ENCODE measurements at regions not wholly inside any gene's neighbourhood (a gene's known extent, or its start where the extent isn't known, plus 50 kb on each side); places are given as distances from the start of the nearest gene placed in this dataset.

DNA sequence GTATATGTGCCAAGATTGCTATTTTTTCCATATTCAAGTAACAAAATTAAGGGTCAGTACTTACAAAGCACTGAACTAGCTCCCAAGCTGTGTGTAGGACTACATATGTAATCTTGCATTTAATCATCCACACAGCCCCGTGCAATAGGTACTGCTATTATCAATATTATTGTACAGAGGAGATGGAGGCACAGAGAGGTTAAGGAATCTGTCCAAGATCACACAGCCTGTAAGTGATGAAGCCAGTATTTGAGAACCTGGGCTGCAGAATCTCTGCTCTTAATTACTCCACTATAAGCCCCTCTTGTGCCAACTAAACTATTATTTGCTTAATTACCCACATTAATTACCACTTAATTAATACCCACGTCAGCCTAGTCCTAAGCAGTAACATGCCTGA, 134.1 kb downstream of the KATNIP start:
- Mint-ChIP-seq H3K9me3 (no peaks in the 10 kb centered on the region), H3K4me1 (peaks cover 4% of the 10 kb centered on the region; the same call in 1 of the 2 replicates), H3K27me3 (ENCODE audit: low read depth) (no peaks in the 10 kb centered on the region), H3K36me3 (peaks cover 16% of the 10 kb centered on the region), H3K4me3 (no peak overlapping the region), H3K27ac (no peak overlapping the region)
- ChIA-PET POLR2A (no interaction called here), CTCF (interaction anchor here (2.1 kb wide), 1 partner anchor 184 kb away, joined by 7 read pairs; no protein-coding TSS in a partner anchor)
- no peak for DNase-seq (ENCODE audit: low spot score)
- no peak for ATAC-seq
- TF ChIP-seq ATF1 (CRISPR knock-in tag; IDR thresholded peaks at IDR 0.05) (no peak), FOXP4 (CRISPR knock-in tag; IDR thresholded peaks at IDR 0.05) (no peak), MLX (CRISPR knock-in tag; IDR thresholded peaks at IDR 0.05) (no peak), NFATC4 (CRISPR knock-in tag; IDR thresholded peaks at IDR 0.05) (no peak), EMX1 (CRISPR knock-in tag; IDR thresholded peaks at IDR 0.05) (no peak), NR1H2 (CRISPR knock-in tag; IDR thresholded peaks at IDR 0.05) (no peak), GRHL2 (CRISPR knock-in tag; IDR thresholded peaks at IDR 0.05; ENCODE audit: insufficient replicate concordance, severe bottlenecking) (no peak), NFE2L1 (CRISPR knock-in tag; IDR thresholded peaks at IDR 0.05) (no peak), USF2 (CRISPR knock-in tag; IDR thresholded peaks at IDR 0.05) (no peak), ZNF512 (CRISPR knock-in tag; IDR thresholded peaks at IDR 0.05; ENCODE audit: borderline replicate concordance) (no peak), MYBL2 (CRISPR knock-in tag; IDR thresholded peaks at IDR 0.05) (no peak), RORB (CRISPR knock-in tag; IDR thresholded peaks at IDR 0.05) (no peak), ZBTB21 (CRISPR knock-in tag; IDR thresholded peaks at IDR 0.05; ENCODE audit: borderline replicate concordance) (no peak)
- TF ChIP-seq, protein P1, sequence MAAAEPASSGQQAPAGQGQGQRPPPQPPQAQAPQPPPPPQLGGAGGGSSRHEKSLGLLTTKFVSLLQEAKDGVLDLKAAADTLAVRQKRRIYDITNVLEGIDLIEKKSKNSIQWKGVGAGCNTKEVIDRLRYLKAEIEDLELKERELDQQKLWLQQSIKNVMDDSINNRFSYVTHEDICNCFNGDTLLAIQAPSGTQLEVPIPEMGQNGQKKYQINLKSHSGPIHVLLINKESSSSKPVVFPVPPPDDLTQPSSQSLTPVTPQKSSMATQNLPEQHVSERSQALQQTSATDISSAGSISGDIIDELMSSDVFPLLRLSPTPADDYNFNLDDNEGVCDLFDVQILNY (CRISPR knock-in tag; IDR thresholded peaks at IDR 0.05): no peak

- Mint-ChIP-seq H3K27ac (no peak overlapping the region), H3K27me3 (ENCODE audit: low read depth) (no peaks in the 10 kb centered on the region), H3K4me1 (peaks cover 4% of the 10 kb centered on the region; the same call in 1 of the 2 replicates), H3K4me3 (no peak overlapping the region), H3K36me3 (peaks cover 13% of the 10 kb centered on the region), H3K9me3 (no peaks in the 10 kb centered on the region)
- ChIA-PET POLR2A (no interaction called here), CTCF (interaction anchor here (0.6 to 2.6 kb wide), 7 partner anchors 13 to 1337 kb away, joined by 3 to 7 read pairs (median 5); no protein-coding TSS in a partner anchor)
- DNase-seq (ENCODE audit: low spot score) (no peak), ATAC-seq (no peak)
- TF ChIP-seq ESRRA (CRISPR knock-in tag; IDR thresholded peaks at IDR 0.05; ENCODE audit: borderline replicate concordance): no peak
- TF ChIP-seq, protein P2, sequence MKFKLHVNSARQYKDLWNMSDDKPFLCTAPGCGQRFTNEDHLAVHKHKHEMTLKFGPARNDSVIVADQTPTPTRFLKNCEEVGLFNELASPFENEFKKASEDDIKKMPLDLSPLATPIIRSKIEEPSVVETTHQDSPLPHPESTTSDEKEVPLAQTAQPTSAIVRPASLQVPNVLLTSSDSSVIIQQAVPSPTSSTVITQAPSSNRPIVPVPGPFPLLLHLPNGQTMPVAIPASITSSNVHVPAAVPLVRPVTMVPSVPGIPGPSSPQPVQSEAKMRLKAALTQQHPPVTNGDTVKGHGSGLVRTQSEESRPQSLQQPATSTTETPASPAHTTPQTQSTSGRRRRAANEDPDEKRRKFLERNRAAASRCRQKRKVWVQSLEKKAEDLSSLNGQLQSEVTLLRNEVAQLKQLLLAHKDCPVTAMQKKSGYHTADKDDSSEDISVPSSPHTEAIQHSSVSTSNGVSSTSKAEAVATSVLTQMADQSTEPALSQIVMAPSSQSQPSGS (CRISPR knock-in tag; IDR thresholded peaks at IDR 0.05; ENCODE audit: borderline replicate concordance, low read depth): no peak
- no peak for TF ChIP-seq GRHL2 (CRISPR knock-in tag; IDR thresholded peaks at IDR 0.05; ENCODE audit: insufficient replicate concordance, severe bottlenecking)
- TF ChIP-seq ELF4 (CRISPR knock-in tag; IDR thresholded peaks at IDR 0.05; ENCODE audit: low read depth): no peak
- TF ChIP-seq, protein P3, sequence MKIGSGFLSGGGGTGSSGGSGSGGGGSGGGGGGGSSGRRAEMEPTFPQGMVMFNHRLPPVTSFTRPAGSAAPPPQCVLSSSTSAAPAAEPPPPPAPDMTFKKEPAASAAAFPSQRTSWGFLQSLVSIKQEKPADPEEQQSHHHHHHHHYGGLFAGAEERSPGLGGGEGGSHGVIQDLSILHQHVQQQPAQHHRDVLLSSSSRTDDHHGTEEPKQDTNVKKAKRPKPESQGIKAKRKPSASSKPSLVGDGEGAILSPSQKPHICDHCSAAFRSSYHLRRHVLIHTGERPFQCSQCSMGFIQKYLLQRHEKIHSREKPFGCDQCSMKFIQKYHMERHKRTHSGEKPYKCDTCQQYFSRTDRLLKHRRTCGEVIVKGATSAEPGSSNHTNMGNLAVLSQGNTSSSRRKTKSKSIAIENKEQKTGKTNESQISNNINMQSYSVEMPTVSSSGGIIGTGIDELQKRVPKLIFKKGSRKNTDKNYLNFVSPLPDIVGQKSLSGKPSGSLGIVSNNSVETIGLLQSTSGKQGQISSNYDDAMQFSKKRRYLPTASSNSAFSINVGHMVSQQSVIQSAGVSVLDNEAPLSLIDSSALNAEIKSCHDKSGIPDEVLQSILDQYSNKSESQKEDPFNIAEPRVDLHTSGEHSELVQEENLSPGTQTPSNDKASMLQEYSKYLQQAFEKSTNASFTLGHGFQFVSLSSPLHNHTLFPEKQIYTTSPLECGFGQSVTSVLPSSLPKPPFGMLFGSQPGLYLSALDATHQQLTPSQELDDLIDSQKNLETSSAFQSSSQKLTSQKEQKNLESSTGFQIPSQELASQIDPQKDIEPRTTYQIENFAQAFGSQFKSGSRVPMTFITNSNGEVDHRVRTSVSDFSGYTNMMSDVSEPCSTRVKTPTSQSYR (CRISPR knock-in tag; IDR thresholded peaks at IDR 0.05): no peak
- no peak for TF ChIP-seq NFYB (CRISPR knock-in tag; conservative IDR thresholded peaks at IDR 0.05; ENCODE audit: low read depth)
- TF ChIP-seq, protein P4, sequence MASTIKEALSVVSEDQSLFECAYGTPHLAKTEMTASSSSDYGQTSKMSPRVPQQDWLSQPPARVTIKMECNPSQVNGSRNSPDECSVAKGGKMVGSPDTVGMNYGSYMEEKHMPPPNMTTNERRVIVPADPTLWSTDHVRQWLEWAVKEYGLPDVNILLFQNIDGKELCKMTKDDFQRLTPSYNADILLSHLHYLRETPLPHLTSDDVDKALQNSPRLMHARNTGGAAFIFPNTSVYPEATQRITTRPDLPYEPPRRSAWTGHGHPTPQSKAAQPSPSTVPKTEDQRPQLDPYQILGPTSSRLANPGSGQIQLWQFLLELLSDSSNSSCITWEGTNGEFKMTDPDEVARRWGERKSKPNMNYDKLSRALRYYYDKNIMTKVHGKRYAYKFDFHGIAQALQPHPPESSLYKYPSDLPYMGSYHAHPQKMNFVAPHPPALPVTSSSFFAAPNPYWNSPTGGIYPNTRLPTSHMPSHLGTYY (CRISPR knock-in tag; IDR thresholded peaks at IDR 0.05): no peak
- TF ChIP-seq, protein P5, sequence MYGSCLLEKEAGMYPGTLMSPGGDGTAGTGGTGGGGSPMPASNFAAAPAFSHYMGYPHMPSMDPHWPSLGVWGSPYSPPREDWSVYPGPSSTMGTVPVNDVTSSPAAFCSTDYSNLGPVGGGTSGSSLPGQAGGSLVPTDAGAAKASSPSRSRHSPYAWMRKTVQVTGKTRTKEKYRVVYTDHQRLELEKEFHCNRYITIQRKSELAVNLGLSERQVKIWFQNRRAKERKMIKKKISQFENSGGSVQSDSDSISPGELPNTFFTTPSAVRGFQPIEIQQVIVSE (CRISPR knock-in tag; IDR thresholded peaks at IDR 0.05; ENCODE audit: borderline replicate concordance): no peak
- TF ChIP-seq ZNF232 (CRISPR knock-in tag; IDR thresholded peaks at IDR 0.05): no peak
- TF ChIP-seq ETV6 (CRISPR knock-in tag; IDR thresholded peaks at IDR 0.05): no peak
Measured at GRCh38 chr16:27685807-27686206, 135.9 kb downstream of the KATNIP start.

Data from WTC11 (cell line).